Astrocyte (in vitro differentiated cells and primary cell): ENCODE measurements at regions not wholly inside any gene's neighbourhood (a gene's known extent, or its start where the extent isn't known, plus 50 kb on each side); places are given as distances from the start of the nearest gene placed in this dataset.

Experiments
- CTCF ChIP-seq: IDR thresholded peaks from 2 replicates; pipeline ENCODE4 v1.5.1; 2011; ENCODE audit warnings: low read depth, mild to moderate bottlenecking, inconsistent platforms, low read length, moderate library complexity; ENCODE audit not compliant: insufficient read depth
- EZH2 ChIP-seq: IDR thresholded peaks from 2 replicates; pipeline ENCODE4 v1.6.1; 2012; ENCODE audit warnings: mild to moderate bottlenecking, low read length, inconsistent platforms; ENCODE audit not compliant: insufficient read depth

DNA sequence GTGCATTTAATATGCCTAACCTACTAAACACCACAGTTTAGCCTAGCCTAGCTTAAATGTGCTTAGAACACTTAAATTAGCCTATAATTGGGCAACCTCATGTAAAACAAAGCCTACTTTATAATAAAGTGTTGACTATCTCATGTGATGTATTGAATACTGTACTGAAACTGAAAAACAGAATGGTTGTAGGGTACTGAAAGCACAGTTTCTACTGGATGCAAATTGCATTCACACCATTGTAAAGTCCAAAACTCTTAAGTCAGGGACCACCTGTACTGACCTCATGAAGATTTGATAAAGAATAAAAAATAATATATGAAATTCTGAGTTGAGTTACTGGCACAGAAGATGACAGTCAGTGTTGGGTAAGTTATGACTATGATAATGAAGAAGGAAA is 625.4 kb upstream of the SOX9 start:
- no peak for TF ChIP-seq CTCF
- no peak for TF ChIP-seq EZH2
